GM21381 (cell line): ENCODE measurements at regions not wholly inside any gene's neighbourhood (a gene's known extent, or its start where the extent isn't known, plus 50 kb on each side); places are given as distances from the start of the nearest gene placed in this dataset.

Experiments
- ATAC-seq: cut with Tn5 transposase; IDR thresholded peaks from one replicate; pipeline ENCODE4 v1.9.1; 2021; ENCODE audit warnings: mild to moderate bottlenecking, moderate library complexity; ENCODE audit not compliant: unreplicated experiment

- ATAC-seq, result no peak
Observed at GRCh38 chr13:74329962-74330361, 195.8 kb upstream of the KLF12 start.

- no peak for ATAC-seq
Observed at GRCh38 chr13:74325106-74325505, 190.9 kb upstream of the KLF12 start.

DNA sequence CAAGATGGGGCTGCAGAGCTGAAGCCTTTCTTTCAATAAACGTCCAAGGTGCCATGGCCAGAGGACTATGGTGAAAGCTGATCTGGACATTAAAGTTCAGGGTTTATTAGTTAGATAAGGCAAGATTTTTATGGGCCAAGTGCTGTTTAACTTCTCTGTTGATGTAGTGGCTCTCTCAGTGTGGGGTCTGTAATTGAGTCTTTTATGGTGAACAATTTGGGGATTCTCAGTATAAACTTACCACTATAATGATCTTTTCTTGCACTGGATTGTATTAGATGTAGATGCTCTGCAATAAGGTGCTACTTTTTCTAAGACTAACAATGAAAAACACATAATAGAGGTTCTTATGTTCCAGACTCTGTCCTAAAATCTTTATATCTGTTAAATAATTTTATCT, 190.1 kb upstream of the KLF12 start:
- no peak for ATAC-seq

GRCh38 chr13:74322562-74322961, 188.4 kb upstream of the KLF12 start:
- ATAC-seq, result no peak

DNA sequence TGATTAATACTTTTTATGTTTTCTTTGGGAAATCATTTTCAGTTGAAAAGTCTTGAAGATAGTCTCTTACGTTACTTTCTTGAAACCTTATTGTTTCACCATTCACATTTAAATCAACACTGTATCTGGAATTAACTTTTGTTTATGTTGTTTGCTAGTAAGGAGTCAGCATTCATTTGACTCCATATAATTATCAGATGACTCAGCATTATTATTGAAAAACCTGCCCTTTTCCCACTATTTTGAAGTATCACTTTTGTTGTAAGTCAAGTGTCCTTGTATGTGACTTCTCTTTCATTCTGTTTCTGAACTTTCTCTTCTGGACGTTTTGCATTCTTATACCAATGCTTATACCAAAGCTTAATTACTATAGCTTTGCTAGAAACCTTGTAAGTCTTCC, 186.1 kb upstream of the KLF12 start:
- ATAC-seq, result no peak

- ATAC-seq, result no peak
Observed at GRCh38 chr13:74316547-74316946, 182.3 kb upstream of the KLF12 start.

GRCh38 chr13:74306496-74306895, 172.3 kb upstream of the KLF12 start:
- no peak for ATAC-seq

GRCh38 chr13:74305876-74306275, 171.7 kb upstream of the KLF12 start:
- ATAC-seq, result no peak

GRCh38 chr13:74301258-74301935, 167.2 kb upstream of the KLF12 start:
- ATAC-seq, result no peak

GRCh38 chr13:74300162-74300561, 166.0 kb upstream of the KLF12 start:
- ATAC-seq, result no peak

GRCh38 chr13:74299721-74300120, 165.5 kb upstream of the KLF12 start:
- ATAC-seq, result no peak

- ATAC-seq, result no peak
Observed at GRCh38 chr13:74298923-74299322, 164.7 kb upstream of the KLF12 start.

DNA sequence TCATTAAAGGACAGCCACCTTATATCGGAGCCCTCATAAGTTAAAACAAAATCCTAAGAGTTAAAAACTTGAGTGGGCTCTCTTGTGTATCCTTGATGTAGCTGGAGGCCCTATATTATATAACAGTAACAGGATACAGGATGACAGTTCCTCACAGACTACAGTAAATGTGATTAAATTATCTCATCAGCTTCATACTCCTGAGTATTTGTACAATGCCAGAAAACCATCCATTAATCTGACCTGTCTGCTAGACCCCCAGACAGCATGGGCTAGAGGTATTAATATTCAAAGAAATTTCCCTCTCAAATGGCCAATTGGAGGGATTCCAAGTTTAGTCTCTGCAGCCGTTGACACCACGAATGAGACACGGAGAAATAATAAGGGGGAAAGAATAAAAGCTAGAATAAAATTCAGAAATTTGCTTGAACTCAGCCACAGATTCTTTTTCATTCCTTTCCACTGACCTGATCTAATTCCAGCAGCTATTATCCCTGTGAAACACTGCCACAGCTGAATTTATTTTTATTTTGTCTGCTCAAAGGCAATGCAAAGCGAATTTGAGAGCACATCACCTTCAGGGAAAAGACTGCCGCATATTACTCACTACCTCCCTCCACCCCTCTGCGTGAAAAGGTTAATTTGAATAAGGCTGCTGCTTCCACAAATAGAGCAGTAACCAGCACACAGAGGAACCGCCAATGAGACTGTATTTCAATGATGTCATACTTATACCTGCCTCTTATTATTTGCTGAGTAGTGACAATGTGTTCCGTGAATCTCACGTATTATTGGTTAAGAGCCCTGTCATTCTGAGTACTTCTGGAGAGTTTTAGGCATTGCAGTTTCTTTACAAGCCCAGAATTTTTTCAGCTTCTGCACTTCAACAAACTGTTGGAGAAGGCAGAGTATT, 155.9 kb upstream of the KLF12 start:
- ATAC-seq, result peak; percentile 52

DNA sequence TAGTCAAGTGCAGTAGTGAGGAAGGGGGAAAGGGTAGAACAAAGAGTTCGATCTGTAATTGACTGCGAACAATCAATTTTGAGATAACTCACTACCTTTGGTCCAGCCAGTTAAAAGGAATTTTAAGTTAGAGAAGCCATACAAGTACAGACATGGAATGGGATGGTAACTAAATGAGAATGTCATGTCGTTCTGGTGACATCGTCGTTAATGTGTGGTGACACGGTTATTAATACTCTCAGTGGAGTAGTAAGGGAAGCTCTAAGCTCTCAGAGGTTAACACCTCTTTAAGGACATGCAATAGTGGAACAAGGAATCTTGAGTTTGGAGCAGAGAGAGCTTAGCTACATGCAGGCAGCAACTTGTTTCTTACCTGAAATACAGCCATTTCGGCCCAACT, 154.9 kb upstream of the KLF12 start:
- ATAC-seq, result no peak

DNA sequence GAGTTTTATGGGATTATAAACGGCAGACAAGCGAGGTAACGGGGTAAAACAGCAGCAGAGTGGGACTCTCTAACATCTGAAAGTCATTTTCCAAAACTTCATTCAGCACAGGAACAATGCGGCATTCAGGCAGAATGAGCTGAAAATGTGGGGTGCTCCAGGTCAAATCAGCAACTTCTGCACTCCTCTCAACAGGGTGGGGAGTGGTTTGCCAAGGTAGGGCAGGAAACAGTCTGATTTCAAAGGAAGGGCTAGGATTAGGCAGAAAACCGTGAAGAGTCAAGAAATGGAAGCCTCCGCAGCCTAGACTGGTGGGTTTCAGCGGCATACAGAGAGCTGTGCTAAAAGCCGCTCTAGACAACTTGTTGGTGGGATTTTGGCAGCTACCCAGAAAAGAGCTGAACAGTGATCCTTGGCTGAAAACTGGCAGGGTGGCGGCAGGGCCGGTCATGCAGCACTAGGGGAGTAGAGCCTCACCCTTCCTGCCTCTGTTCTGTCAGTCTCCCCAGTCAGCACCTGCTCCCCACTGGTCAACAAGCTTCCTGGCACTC, 154.2 kb upstream of the KLF12 start:
- no peak for ATAC-seq

- ATAC-seq, result peak; percentile 34
Observed at GRCh38 chr13:74287724-74288169, 153.5 kb upstream of the KLF12 start.

- no peak for ATAC-seq
Observed at GRCh38 chr13:74280795-74281490, 146.7 kb upstream of the KLF12 start.

- no peak for ATAC-seq
Observed at GRCh38 chr13:74280093-74280794, 146.0 kb upstream of the KLF12 start.

DNA sequence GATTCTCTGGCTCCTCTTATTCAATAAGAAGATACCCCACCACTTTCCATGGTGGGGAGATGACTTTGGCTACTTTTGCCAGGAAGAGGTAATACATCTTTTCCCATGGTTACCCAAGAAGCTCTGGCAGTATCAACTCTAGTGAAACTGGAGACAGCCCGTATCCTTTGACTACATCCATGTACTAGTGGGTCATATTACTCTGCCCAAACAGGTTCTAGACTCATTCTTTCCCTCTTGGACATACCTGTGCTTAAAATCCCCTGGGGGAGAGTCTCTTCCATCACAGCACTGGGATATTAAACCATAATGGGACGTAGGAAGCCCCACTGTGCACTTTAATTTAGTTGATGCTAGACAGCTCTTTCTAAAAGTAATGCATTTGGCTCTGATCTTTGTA, 144.7 kb upstream of the KLF12 start:
- no peak for ATAC-seq

DNA sequence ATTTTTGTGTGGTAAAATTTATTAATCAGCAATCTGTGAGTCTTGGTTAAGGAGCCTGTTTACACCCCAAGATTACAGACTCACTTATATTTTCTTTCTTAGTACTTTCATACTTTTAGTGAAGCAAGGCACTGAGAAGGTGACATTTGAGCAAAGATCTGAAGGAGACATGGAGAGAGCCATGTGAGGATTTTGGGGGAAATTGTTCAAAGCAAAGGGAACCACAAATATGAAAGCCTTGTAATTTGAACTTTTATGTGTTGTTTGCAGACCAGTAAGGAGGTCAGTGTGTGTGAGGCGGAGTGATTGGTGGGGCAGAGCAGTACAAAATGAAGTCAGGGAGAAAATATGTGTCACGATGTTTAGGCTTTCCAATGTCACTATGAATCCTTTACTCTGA, 140.7 kb upstream of the KLF12 start:
- ATAC-seq, result no peak

DNA sequence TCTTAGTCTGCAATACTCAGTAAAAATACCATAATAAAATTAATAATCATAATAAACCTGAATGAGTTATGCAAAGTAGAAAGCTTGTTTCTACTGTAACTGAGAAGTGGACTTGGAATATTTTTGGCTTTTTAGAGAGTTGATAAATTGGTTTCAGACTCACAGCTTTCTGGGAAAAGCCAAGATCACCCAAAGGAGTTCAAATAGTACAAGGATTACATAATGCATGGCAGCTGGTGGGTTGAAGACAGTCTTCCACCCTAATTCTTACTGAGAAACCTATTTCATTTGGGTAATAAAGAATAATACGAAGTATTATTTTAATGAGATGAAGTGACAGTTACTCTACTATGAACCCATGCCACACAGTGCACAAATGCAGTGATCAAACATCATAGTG, 139.4 kb upstream of the KLF12 start:
- ATAC-seq, result no peak
